HG03196 (cell line): ENCODE measurements at regions not wholly inside any gene's neighbourhood (a gene's known extent, or its start where the extent isn't known, plus 50 kb on each side); places are given as distances from the start of the nearest gene placed in this dataset.

Experiments
- ATAC-seq: cut with Tn5 transposase; IDR thresholded peaks from one replicate; pipeline ENCODE4 v1.9.1; 2021; ENCODE audit not compliant: unreplicated experiment

- no peak for ATAC-seq
Observed at GRCh38 chr5:38207343-38207742, 51.0 kb upstream of the EGFLAM start.

GRCh38 chr5:38202741-38203140 is 55.6 kb upstream of the EGFLAM start:
- ATAC-seq: no peak

GRCh38 chr5:38200872-38201557 is 57.3 kb upstream of the EGFLAM start:
- ATAC-seq: no peak

- ATAC-seq: no peak
Observed at GRCh38 chr5:38197118-38197517, 61.2 kb upstream of the EGFLAM start.

- ATAC-seq: peak; percentile 58
Observed at GRCh38 chr5:38193015-38193581, 65.3 kb upstream of the EGFLAM start.

GRCh38 chr5:38191693-38192092 is 66.7 kb upstream of the EGFLAM start:
- ATAC-seq: no peak

GRCh38 chr5:38190111-38190510 is 68.2 kb upstream of the EGFLAM start:
- ATAC-seq: no peak

GRCh38 chr5:38189081-38189504 is 69.3 kb upstream of the EGFLAM start:
- ATAC-seq: no peak

GRCh38 chr5:38188591-38188990 is 69.8 kb upstream of the EGFLAM start:
- no peak for ATAC-seq

- ATAC-seq: no peak
Observed at GRCh38 chr5:38187532-38187931, 70.8 kb upstream of the EGFLAM start.

GRCh38 chr5:38184627-38185026 is 73.7 kb upstream of the EGFLAM start:
- no peak for ATAC-seq

- ATAC-seq: no peak
Observed at GRCh38 chr5:38182991-38183390, 75.4 kb upstream of the EGFLAM start.

- no peak for ATAC-seq
Observed at GRCh38 chr5:38168029-38168428, 90.3 kb upstream of the EGFLAM start.

GRCh38 chr5:38167562-38167996 is 90.8 kb upstream of the EGFLAM start:
- no peak for ATAC-seq

- ATAC-seq: no peak
Observed at GRCh38 chr5:38166832-38167231, 91.5 kb upstream of the EGFLAM start.

GRCh38 chr5:38165435-38165834 is 92.9 kb upstream of the EGFLAM start:
- no peak for ATAC-seq

- no peak for ATAC-seq
Observed at GRCh38 chr5:38164776-38165399, 93.5 kb upstream of the EGFLAM start.

- no peak for ATAC-seq
Observed at GRCh38 chr5:38163636-38164237, 94.6 kb upstream of the EGFLAM start.

- ATAC-seq: no peak
Observed at GRCh38 chr5:38162625-38163024, 95.7 kb upstream of the EGFLAM start.

- no peak for ATAC-seq
Observed at GRCh38 chr5:38157024-38157423, 101.3 kb upstream of the EGFLAM start.

- no peak for ATAC-seq
Observed at GRCh38 chr5:38154615-38155204, 103.6 kb upstream of the EGFLAM start.

- ATAC-seq: no peak
Observed at GRCh38 chr5:38151878-38152277, 106.5 kb upstream of the EGFLAM start.
